Ecto neural progenitor cell (in vitro differentiated cells): ENCODE measurements at regions not wholly inside any gene's neighbourhood (a gene's known extent, or its start where the extent isn't known, plus 50 kb on each side); places are given as distances from the start of the nearest gene placed in this dataset.
"Not testable (repeated sequence)": the region's sequence is repeated elsewhere in the genome, so short reads cannot be mapped to it uniquely, and the experiment has no call there.

Source experiments
- DNase-seq: peaks from one replicate; pipeline ENCODE4 v3.0.0-alpha.2; 2018; ENCODE audit warnings: low spot score

DNA sequence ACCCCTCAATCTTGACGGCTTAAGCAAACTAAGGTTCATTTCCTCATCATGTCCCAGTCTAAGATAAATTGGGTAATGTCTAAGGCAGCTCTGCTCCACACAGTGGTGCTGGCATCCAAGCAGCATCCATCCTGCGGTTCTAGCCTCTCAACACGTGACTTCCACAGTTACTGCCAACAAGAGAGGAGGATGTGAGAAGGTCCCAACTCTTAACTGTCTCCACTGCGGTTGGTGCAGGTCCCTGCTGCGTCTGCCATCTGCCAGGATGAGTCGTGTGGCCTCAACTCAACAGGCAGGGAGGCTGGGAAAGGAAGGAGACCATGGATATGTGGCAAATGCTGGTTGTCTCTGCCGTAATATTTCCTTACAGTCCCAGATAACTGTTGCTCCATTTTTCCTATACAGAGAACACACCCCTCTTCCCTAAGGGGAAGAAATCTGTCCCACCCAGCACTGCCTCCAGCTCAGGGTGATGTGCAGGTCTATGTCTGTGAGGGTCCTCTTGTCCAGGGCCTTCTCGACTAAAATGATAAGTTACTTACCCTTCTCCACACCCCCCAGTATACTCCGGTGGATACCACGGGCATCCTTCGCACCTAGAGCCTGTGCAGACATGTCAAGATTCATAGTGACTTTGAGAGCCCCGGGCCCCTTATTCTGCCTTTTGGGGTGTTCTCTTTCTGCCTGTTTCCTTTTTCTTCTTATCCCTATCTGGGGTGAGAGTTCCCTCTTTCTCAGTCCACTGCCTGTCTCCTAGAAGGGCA lies 64.7 kb downstream of the KCNJ18 start:
- DNase-seq = no peak

GRCh38 chr17:21759636-21760035 lies 67.3 kb downstream of the KCNJ18 start:
- DNase-seq = not testable (repeated sequence)

- peak; percentile 42 for DNase-seq
These were observed 71.5 kb downstream of the KCNJ18 start for GRCh38 chr17:21763738-21764340.

- DNase-seq = peak; percentile 22
These were observed 73.4 kb downstream of the KCNJ18 start for GRCh38 chr17:21765651-21766290.

DNA sequence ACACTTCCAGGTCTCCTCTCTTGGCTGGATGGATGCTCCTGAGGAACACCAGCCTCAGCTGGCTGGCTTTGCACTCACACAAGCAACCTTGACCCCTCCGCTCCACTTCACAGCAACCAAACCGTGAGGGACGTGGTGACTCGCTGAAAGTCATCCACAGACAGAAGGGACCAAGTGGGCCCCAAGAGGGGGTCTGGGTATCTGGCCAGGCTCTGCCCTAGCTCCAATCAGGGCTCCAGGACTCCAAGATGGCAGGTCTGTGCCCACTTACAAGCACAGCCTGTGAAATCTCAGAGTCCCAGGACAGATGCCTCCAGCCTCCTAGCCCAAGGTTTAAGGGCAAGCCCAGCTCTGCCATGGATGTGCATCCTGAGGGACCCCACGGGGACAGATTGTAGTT lies 74.2 kb downstream of the KCNJ18 start:
- DNase-seq = peak; percentile 18

DNA sequence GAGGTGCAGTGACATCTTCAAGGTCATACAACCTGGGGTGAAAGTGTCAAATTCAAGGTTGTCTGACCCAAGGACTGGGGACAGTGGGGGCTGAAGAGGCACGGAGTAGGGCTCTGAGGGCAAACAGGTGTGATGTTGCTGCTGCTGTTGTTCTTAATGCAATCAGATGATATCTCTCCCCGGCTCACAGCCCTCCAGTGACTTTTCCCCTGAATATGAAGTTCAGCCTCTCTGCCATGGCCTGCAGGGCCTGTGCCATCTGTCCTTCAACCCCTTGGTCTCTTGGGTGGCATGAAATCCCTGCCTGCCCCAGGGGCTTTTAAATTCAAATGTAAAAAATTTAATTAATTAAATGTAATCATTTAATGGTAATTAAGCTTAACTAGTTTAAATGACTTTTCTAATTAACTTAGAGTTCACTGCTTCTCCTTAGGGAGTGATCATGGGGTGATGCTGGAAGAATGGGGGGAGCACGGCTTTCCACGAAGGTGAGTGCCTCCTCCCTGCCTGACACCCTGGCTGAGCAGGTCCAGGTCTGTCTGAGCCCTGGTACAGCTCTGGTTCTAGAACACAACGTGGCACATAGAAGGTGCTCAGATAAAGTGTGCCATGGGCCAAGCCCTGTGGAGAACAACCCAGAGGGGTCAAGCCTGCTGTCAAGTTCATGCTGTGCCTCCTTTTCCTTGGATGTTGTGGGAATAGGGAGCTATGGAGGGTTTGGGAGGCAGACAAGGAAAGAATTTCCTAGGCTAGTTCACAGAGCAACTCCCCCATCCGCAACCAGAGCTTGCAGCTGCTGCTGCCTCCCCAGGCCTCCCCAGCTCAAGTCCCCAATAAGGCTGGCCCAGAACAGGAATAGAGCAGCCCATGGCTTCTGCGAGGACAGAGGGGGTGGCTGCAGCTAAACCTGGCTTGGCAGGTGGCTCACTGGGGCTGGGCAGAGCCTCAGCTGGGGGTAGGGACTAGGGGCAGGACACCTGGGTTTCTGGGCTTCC lies 75.1 kb downstream of the KCNJ18 start:
- peak; percentile 27 for DNase-seq

DNA sequence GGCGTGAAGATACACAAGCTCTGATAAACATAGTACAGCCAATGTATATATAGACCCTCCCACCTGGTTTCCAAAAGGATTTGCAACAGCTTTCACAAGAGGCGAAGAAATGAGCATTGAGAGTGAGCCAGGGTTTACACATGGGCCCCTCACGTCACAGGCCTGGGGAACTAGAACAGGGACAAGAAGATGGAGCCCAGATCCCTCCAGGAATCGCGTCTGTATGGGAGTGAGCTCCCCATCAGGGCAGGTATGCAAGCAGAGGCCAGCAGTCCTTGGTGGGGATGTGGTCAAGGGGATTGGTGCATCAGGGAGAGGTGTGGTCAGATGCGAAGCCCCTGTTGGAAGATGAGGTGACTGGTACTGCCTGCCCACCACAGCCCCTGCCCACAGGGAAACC lies 75.9 kb downstream of the KCNJ18 start:
- peak; percentile 25 for DNase-seq

DNA sequence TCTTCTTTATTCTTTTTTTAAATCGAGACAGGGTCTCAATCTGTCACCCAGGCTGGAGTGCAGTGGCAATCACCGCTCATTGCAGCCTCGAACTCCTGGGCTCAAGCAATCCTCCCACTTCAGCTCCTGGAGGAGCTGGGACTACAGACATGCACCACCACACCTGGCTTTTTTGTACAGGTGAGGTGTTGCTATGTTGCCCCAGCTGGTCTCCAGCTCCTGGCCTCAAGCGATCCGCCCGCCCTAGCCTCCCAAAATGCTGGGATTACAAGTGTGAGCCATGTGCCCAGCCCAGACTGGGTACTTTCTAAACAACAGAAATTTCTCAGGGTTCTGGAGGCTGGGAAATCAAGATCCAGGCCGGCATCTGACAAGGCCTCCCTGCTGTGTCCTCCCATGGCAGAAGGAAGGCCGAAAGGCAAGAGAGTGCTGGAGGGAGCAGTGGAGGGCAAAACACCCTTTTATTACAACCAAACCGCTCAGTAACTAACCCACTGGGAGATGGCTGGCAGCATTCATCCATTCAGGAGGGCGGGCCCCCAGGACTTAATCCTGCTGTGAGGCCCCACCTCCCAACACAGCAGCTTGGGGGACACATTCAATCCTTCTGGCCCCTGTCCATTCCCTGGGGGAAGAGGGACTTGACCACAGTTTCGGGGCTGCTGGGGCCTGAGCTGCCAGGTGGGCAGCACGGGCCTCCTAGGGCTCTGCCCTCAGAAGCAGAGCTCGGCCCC lies 76.6 kb downstream of the KCNJ18 start:
- DNase-seq = peak; percentile 20

DNA sequence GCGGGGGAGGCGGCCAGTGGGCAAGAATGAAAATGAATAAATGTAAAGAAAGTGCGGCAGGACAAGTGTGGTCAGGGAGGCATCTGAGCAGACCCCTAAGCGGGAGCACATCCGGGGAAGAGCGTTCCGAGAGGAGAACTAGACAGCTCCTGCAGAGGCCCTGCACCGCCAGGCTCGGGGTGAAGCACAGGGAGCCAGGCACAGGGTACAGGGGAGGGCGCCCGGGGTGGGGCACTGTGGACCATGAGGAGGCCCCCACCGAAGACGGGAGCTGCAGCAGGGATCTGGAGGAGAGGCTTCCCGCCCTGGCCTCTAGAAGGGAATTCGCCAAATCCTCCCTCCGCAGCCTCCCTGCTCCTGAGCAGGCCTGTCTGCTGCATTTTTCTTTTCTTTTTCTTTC lies 77.5 kb downstream of the KCNJ18 start:
- DNase-seq = peak; percentile 20

DNA sequence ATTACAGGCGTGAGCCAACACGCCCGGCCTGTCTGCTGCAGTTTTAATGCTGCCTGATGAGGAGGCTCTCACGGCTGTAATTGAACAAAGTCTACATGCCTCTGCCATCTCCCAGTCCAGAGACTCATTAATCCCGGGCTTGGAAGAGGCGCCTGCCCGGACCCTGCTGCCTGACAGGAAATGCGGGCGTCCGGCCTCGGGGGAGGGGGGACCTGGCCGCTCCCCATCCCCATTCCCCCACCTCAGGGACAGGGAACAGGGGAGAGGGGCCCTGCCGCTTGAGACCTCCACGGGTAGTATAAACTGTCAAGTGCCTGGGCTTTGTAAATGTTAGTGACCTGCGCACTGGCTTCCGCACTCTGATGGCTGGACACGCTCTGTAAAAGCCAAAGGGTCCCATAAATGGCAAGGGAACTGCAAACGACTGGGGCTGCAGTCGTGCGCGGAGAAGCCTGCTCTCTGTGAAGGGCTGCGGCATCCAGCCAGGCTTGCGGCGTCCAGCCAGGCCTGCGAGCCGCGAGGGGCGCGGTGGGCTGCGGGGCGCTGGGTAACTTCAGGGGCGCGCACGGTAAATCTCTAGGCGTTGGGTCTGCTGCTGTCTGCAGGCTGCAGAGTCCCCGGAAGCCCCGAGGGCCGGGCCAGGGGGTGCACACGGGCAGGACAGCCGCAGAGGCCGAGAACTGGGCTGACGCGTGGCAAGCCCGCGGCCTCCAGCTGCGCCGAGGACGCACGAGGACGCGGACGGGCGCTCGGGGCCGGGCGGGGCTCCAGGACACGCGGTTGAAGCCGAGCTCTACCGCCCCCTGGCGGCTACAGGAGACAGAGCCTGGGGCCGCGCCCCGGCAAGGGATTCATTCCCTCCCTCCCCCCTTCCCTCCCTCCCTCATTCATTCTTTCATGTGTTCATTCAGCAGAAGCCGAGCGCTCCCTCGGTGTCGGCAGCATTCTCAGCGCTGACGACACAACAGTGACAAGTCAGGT lies 78.4 kb downstream of the KCNJ18 start:
- peak; percentile 19 for DNase-seq

GRCh38 chr17:21772321-21772720 lies 80.0 kb downstream of the KCNJ18 start:
- DNase-seq = peak; percentile 25

DNA sequence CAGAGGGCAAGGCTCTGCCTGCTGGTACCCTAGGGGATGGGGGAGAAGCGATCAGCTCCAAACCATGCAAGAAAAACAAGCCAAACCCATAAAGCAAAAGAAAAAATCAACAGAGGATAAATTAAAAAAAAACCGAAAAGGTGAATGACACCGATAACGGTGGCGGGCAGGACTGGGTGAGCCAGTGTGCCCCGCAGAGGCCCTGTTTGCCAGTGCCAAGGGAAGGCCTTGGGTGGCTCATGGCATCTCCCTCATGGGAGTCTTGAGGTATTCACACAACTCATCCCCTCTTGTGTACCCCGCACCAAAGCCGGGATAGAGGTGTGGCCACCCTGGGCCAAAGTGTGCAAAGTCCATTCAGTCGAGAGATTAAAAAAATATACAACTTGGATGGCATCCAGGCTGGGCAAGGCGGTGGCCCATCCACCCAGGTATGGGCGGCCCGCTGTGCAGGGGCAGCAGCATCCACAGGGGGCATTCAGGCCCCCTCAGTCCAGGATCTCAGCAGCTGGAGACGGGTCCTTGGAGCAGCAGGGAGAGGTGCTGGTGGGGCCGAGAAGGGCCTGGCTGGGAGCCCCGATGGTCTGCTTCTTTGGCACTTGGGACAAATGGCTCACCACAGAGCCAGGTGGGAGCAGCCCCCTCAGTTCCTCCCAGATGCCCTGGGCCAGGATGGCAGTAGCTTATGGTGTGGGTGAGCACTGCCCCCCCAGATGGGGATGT lies 80.8 kb downstream of the KCNJ18 start:
- DNase-seq = not testable (repeated sequence)

- no peak for DNase-seq
These were observed 81.9 kb downstream of the KCNJ18 start for GRCh38 chr17:21774263-21774662.

DNA sequence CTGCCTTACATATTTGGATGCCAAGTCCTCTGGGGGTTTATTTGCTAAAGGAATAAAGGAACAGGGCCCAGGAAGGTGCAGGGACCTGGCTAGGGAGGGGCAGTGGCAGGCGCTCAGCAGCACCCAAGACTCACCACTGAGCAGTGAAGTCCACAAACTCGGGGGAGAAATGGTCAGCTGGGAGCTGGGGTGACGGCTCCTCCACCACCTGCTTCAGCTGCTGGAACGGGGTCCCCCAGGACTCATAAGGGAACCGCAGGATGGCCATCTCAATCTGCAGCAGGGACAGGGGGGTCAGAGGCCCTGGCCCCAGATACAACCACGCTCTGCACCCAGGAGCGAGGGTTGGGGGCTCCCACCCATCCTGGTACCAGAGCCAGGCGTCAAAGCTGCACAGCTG lies 83.2 kb downstream of the KCNJ18 start:
- not testable (repeated sequence) for DNase-seq

- DNase-seq = not testable (repeated sequence)
These were observed 84.6 kb downstream of the KCNJ18 start for GRCh38 chr17:21776921-21777320.

GRCh38 chr17:21778866-21779265 lies 86.5 kb downstream of the KCNJ18 start:
- DNase-seq = not testable (repeated sequence)

- not testable (repeated sequence) for DNase-seq
These were observed 88.1 kb downstream of the KCNJ18 start for GRCh38 chr17:21780293-21780888.

DNA sequence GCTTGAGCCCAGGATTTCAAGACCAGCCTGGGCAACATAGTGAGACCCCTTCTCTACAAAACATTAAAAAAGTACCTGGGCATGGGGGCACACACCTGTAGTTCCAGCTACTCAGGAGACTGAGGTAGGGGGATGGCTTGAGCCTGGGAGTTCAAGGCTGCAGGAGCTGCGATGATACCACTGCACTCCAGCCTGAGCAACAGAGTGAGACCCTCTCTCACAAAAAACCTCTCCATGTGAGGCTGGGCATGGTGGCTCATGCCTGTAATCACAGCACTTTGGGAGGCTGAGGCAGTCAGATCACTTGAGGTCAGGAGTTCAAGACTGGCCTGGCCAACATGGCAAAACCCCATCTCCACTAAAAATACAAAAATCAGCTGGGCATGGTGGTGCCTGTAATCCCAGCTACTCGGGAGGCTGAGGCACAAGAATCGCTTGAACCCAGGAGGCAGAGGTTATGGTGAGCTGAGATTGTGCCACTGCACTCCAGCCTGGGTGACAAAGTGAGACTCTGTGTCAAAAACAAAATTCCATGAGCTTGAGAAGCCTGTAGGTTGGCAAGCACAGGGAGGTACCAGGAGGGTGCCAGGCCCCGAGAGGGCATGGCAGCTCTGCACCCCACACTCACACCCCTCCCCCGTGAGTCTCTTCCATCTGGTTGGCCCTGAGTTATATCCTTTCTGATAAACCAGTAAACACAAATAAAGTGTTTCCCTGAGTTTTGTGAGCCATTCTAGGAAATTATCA lies 88.8 kb downstream of the KCNJ18 start:
- DNase-seq = not testable (repeated sequence)
